RPMI8226 (cell line): ENCODE measurements at regions not wholly inside any gene's neighbourhood (a gene's known extent, or its start where the extent isn't known, plus 50 kb on each side); places are given as distances from the start of the nearest gene placed in this dataset.
"Not testable (repeated sequence)": the region's sequence is repeated elsewhere in the genome, so short reads cannot be mapped to it uniquely, and the experiment has no call there.

ENCODE experiments used
- DNase-seq: peaks from one replicate; pipeline ENCODE4 v3.0.0-alpha.2; 2015

GRCh38 chr6:74568861-74569260 is 637.0 kb downstream of the COL12A1 start:
- DNase-seq, result no peak

- not testable (repeated sequence) for DNase-seq
Measured at GRCh38 chr6:74567923-74568290, 637.9 kb downstream of the COL12A1 start.

- no peak for DNase-seq
Measured at GRCh38 chr6:74567281-74567922, 638.5 kb downstream of the COL12A1 start.

- no peak for DNase-seq
Measured at GRCh38 chr6:74557236-74557635, 648.6 kb downstream of the COL12A1 start.

- no peak for DNase-seq
Measured at GRCh38 chr6:74554041-74554440, 651.8 kb downstream of the COL12A1 start.

GRCh38 chr6:74551896-74552295 is 654.0 kb downstream of the COL12A1 start:
- no peak for DNase-seq

GRCh38 chr6:74550821-74551220 is 655.0 kb downstream of the COL12A1 start:
- no peak for DNase-seq

DNA sequence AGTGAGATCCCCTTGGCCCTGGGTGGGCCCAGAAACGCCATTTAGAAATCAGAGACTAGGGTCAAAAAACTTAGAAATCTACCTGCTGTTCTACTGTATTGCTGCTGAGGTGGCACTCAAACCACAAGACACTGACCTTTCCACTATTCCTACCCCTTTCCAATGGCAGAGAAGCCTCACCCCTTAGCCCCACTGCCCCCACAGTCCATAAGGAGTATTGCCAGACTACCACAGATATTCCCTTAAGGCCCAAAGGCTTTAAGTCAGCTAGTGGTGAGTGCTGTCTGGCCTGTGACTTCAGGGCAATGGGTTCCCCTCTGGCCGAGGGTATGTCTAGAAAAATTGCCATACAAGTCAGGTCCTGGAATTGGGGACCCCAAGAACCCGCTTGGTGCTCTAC is 656.1 kb downstream of the COL12A1 start:
- no peak for DNase-seq

- no peak for DNase-seq
Measured at GRCh38 chr6:74534465-74535211, 671.2 kb downstream of the COL12A1 start.

DNA sequence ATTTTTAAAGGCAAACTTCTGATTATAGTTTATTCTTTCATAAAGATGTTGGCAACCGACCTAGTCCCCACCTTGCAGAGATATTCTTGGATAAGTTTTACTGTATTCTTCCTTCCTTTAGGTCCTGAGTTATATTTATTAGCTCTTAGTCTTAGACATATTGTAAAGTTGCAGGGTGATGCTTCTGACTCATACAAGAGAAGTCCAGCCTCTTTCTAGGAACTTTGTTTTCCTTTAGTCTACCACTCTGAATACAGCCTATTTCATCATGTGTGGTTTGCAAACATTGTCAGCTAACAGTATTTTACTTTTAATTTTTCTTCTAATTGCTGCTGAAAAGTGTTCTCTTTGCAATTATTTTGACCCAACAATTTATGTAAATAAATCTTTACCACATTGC is 686.7 kb downstream of the COL12A1 start:
- DNase-seq, result no peak

- no peak for DNase-seq
Measured at GRCh38 chr6:74518035-74518434, 687.8 kb downstream of the COL12A1 start.

DNA sequence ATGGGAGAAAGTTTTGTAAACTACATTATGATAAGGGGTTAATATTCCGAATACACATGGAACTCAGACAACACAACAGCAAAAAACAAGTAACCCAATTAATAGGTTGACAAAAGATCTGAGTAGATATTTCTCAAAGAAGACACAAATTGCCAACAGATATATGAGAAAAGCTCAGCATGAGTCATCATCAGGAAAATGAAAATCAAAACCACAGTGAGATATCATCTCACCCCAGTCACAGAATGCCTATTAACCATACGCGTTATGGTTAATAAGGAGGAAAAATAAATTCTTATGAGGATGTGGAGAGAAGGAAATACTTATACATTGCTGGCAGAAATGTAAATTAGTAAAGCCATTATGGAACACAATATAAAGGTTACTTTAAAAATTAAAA is 695.0 kb downstream of the COL12A1 start:
- DNase-seq, result no peak

GRCh38 chr6:74507649-74508048 is 698.2 kb downstream of the COL12A1 start:
- DNase-seq, result no peak

DNA sequence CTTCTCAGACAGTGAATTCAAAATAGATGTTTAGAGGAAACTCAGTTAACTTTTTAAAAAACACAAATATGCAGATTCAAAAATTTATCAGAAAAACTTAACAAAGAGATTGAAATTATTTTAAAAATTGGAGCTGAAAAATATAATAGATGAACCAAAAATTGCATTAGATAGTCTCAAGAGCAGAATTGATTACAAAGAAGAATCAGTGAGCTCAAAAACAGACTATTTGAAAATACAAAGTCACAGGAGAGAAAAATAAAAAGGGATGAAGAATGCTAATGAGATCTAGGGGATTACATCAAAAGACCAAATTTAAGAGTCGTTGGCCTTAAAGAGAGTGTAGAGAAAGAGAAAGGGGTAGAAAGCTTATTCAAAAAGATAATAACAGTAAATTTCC is 700.5 kb downstream of the COL12A1 start:
- DNase-seq, result no peak

DNA sequence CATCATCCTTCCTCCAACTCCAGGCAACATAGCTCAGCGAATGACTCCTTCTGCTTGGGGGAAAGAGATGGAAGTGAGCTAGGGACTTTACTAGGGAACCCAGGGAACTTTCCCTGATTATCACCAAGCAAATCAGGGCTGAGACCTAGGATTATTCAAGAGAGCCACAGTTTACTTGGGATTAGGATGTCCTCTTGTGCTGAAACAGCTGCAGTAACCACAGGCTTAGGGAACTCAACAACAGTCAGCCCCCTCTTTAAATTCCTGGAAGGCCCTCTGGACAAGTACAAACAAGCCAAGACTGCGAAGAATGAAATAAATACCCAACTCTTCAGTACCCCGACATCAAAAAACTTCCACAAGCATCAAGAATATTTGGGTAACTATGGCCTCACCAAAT is 700.9 kb downstream of the COL12A1 start:
- DNase-seq, result no peak

DNA sequence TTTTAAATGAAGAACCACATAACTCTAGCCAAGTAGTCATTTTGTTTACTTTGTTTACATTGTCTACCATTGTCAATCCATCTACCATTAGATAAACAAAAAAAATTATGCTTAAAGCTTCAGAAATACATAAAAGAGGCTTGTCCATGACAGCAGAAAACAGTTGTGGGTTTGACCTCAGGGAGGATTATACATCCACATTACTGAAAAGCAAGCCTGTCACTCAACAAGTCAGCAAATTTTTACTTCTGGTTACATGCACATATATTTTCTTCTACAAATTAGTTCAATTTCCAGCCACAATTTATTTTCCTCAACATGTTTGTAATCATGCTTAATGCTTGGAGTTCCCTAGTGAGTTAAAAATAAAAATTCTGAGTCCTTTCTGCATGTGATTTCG is 713.3 kb downstream of the COL12A1 start:
- DNase-seq, result no peak

DNA sequence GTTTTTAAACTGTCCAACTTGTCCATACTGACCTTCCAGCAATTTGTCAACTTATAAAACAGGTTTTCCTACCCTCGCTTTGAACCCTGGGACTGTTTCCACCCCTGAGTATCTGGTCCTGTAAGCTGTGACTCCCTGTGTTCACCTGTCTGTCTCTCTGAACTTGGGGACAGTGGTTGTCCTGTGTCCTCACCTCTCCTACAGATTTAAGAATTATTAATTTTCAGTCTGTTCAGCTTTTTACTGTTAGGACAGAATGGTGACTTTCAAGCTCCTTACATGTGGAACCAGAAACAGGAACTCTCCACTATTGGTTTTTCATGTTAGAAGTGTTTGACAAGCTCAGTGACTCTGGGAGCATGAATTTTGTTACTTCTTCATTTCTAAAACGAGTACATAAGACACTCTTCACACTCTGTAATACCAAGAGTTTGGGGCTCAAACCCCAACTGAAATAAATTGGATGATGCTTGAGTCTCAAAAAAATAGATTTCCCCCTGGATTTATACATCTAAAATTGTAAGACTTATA is 713.9 kb downstream of the COL12A1 start:
- no peak for DNase-seq

GRCh38 chr6:74488726-74489125 is 717.1 kb downstream of the COL12A1 start:
- not testable (repeated sequence) for DNase-seq

GRCh38 chr6:74482180-74482579 is 723.7 kb downstream of the COL12A1 start:
- no peak for DNase-seq

- DNase-seq, result no peak
Measured at GRCh38 chr6:74480561-74480960, 725.3 kb downstream of the COL12A1 start.

DNA sequence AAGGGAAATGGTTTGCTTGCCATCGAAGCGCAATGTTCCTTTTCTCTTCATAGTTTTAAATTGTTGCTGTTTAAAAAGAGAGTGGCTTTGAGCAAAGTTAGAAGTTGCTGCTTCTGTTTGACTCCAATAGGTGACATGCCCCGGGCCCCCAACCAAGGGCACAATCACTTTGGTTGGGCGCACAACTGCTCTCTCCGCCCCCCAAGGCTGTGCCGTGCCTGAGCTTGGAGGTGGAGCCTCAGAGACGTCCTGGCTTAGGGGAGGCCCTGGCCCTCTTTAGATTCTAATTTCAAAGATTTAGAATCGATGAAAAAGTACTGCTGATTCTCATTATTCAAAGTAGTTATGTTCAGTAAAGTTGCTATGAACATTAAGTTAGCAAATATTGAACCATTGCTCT is 725.9 kb downstream of the COL12A1 start:
- DNase-seq, result no peak

GRCh38 chr6:74479420-74479819 is 726.4 kb downstream of the COL12A1 start:
- no peak for DNase-seq

DNA sequence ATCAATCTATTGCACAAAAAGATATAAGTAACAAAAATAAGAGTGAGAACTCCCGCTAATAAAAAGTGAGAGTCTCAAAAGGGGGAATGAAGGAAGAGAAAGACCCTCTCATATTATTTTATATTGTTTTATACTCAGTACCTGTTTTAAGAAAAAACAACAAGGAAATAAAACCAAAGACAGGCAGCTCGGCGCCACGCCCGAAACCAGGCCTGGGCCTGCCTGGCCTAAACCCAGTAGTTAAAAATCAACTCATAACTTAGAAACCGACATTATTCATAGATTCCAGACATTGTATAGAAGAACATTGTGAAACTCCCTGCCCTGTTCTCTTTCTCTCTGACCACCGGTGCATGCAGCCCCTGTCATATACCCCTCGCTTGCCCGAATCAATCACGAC is 731.8 kb downstream of the COL12A1 start:
- not testable (repeated sequence) for DNase-seq

DNA sequence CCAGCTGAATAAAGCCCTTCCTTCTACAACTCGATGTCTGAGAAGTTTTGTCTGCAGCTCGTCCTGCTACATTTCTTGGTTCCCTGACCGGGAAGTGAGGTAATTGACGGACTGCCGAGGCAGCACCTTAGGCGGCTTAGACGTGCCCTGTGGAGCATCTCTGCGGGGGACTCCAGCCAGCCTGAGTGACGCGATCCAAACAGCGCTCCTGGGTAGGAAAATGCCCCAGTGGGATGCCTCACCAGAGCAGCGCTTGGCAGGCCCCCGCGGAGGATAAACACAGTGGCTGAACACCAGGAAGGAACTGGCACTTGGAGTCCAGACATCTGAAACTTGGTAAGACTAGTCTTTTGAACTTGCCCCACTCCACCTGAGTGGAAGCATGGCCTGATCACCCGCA is 737.3 kb downstream of the COL12A1 start:
- not testable (repeated sequence) for DNase-seq
